ENCODE measurements at regions not wholly inside any gene's neighbourhood (a gene's known extent, or its start where the extent isn't known, plus 50 kb on each side); places are given as distances from the start of the nearest gene placed in this dataset.

GRCh38 chr3:166556955-166557354, 719.7 kb upstream of the BCHE start:
- TF ChIP-seq EZH2 (IDR thresholded peaks at IDR 0.05; ENCODE audit: low read length, unreplicated experiment) (no peak), CTCF (conservative IDR thresholded peaks at IDR 0.05; ENCODE audit: low read depth, low read length) (no peak)
